Gastroesophageal sphincter (tissue), 4 donors: ENCODE measurements at regions not wholly inside any gene's neighbourhood (a gene's known extent, or its start where the extent isn't known, plus 50 kb on each side); places are given as distances from the start of the nearest gene placed in this dataset.
"Not testable (repeated sequence)": the region's sequence is repeated elsewhere in the genome, so short reads cannot be mapped to it uniquely, and the experiment has no call there.

ENCODE experiments used
- ATAC-seq: fragments of 150-250 bp; one replicate; pipeline ENCODE4 v1.9.1; 2016; ENCODE audit warnings: mild to moderate bottlenecking, moderate library complexity
- H3K27ac ChIP-seq, 4 donors: fragments of 200-600 bp; sonication (generic) in 3 of 4; 1 replicate in 3 of 4; 2 replicates in 1 of 4; pipeline ENCODE4 v1.5.1; 2016 to 2019
- H3K27me3 ChIP-seq: fragments of 200-600 bp; sonication (generic); one replicate; pipeline ENCODE4 v1.5.1; 2019
- H3K36me3 ChIP-seq, 2 donors: fragments of 200-600 bp; sonication (generic); one replicate each; pipeline ENCODE4 v1.5.1; 2019; ENCODE audit warnings: control low read depth in 1 of 2
- H3K4me1 ChIP-seq, 3 donors: fragments of 200-600 bp; sonication (generic); 1 replicate in 2 of 3; 2 replicates in 1 of 3; pipeline ENCODE4 v1.5.1; 2016 to 2019; ENCODE audit warnings: control low read depth in 2 of 3
- H3K4me3 ChIP-seq, 2 donors: fragments of 200-600 bp; sonication (generic); one replicate each; pipeline ENCODE4 v1.5.1; 2019; ENCODE audit warnings: mild to moderate bottlenecking in 1 of 2, moderate library complexity in 1 of 2
- H3K9me3 ChIP-seq, 3 donors: fragments of 200-600 bp; sonication (generic); one replicate each; pipeline ENCODE4 v1.5.1; 2017 to 2019; ENCODE audit warnings: control low read depth in 2 of 3
- EP300 ChIP-seq: sonication (generic); formaldehyde crosslinking; IDR thresholded peaks from one replicate; pipeline ENCODE4 v1.6.1; 2017; ENCODE audit warnings: antibody characterized with exemption, mild to moderate bottlenecking
- POLR2A ChIP-seq, 2 donors: fragments of 450-650 bp; IDR thresholded peaks; one replicate each; pipeline ENCODE4 v1.6.1; 2017; ENCODE audit warnings: antibody characterized with exemption in 2 of 2, mild to moderate bottlenecking in 2 of 2, moderate library complexity in 1 of 2
- POLR2AphosphoS5 ChIP-seq: sonication (generic); formaldehyde crosslinking; IDR thresholded peaks from one replicate; pipeline ENCODE4 v1.6.1; 2017; ENCODE audit warnings: antibody characterized with exemption
- WGBS, 2 donors: methylation state at CpG; one replicate each; pipeline ENCODE4 v1.1.5; 2018; ENCODE audit warnings: low coverage in 1 of 2; 5-methylcytosine and 5-hydroxymethylcytosine counted together
- TF ChIP-seq, protein P1 (sequence below), 4 experiments: fragments of 200-600 bp in 2 of 4; fragments of 450-650 bp in 2 of 4; sonication (generic) in 1 of 4; IDR thresholded peaks; one replicate each; pipeline ENCODE4 v1.5.1; 2017 to 2019; ENCODE audit warnings: antibody characterized with exemption in 4 of 4, mild to moderate bottlenecking in 2 of 4, moderate library complexity in 2 of 4

DNA sequence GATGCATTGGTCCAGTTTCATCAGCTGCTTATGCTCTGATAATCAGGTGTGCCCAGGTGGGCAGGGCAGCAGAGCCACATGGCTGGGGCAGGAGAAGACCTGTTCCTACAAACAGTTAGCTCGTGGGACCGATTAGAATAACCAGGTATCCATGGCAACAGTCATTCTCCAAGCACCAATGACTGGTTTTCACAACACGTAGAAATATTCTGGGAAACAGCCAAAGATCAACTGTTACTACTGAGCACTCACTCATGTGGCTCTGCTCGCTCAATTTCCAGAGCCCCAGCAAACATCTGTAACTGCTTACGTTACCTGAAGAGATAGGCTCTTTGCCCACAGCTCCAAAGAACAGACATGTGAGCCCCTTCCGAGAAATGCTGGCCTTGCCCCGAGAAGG lies 302.0 kb downstream of the AGTPBP1 start:
- 55 to 80% methylated on average over 5 to 6 of the region's 7 CpGs for WGBS, 2 donors
- ATAC-seq: no peak
- Histone ChIP-seq H3K4me3 (no peak overlapping the region), H3K27me3 (no peaks in the 10 kb centered on the region), H3K27ac (no peak overlapping the region), H3K9me3 (peaks cover 0 to 14% (median 0%) of the 10 kb centered on the region in 3 donors), H3K4me1 (no peaks in the 10 kb centered on the region), H3K36me3 (no peaks in the 10 kb centered on the region)
- no peak for TF ChIP-seq POLR2A (IDR thresholded peaks at IDR 0.05)
- TF ChIP-seq EP300: no peak
- TF ChIP-seq, protein P1, sequence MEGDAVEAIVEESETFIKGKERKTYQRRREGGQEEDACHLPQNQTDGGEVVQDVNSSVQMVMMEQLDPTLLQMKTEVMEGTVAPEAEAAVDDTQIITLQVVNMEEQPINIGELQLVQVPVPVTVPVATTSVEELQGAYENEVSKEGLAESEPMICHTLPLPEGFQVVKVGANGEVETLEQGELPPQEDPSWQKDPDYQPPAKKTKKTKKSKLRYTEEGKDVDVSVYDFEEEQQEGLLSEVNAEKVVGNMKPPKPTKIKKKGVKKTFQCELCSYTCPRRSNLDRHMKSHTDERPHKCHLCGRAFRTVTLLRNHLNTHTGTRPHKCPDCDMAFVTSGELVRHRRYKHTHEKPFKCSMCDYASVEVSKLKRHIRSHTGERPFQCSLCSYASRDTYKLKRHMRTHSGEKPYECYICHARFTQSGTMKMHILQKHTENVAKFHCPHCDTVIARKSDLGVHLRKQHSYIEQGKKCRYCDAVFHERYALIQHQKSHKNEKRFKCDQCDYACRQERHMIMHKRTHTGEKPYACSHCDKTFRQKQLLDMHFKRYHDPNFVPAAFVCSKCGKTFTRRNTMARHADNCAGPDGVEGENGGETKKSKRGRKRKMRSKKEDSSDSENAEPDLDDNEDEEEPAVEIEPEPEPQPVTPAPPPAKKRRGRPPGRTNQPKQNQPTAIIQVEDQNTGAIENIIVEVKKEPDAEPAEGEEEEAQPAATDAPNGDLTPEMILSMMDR (IDR thresholded peaks at IDR 0.05): no peak
- TF ChIP-seq POLR2AphosphoS5: no peak

DNA sequence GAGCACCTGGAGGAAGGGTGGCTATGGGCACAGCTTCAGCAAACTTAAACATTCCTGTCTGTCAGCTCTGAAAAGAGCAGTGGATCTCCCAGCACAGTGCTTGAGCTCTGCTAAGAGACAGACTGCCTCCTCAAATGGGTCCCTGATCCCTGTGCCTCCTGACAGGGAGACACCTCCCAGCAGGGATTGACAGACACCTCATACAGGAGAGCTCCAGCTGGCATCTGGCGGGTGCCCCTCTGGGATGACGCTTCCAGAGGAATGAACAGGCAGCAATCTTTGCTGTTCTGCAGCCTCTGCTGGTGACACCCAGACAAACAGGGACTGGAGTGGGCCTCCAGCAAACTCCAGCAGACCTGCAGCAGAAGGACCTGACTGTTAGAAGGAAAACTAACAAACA lies 307.8 kb downstream of the AGTPBP1 start:
- peaks cover 0 to 14% (median 0%) of the 10 kb centered on the region in 3 donors for H3K9me3 ChIP-seq
- not testable (repeated sequence) for H3K27me3 ChIP-seq, H3K27ac ChIP-seq, H3K36me3 ChIP-seq, ATAC-seq, H3K4me1 ChIP-seq, H3K4me3 ChIP-seq
- whole genome bisulfite sequencing, 2 donors: no CpG with 5 or more reads among the region's 2 CpGs

- ATAC-seq, H3K4me1 ChIP-seq, H3K36me3 ChIP-seq, H3K4me3 ChIP-seq, H3K27ac ChIP-seq: not testable (repeated sequence)
- WGBS, 2 donors: 100% methylated on average over 1 of the region's 3 CpGs; no CpG with 5 or more reads in 1 of the 2 donors
- Histone ChIP-seq H3K9me3 (peaks cover 0 to 14% (median 0%) of the 10 kb centered on the region in 3 donors), H3K27me3 (peaks cover 12% of the 10 kb centered on the region)
These were observed 308.2 kb downstream of the AGTPBP1 start for GRCh38 chr9:85433551-85433950.

DNA sequence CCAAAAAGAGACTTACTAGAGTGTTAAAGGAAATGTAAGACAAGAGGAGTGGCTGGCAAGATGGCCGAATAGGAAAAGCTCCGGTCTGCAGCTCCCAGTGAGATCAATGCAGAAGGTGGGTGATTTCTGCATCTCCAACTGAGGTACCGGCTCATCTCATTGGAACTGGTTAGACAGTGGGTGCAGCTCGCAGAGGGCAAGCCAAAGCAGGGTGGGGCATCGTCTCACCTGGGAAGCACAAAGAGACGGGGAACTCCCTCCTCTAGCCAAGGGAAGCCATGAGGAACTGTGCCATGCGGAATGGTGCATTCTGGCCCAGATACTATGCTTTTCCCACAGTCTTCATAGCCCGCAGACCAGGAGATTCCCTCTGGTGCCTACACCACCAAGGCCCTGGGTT lies 308.7 kb downstream of the AGTPBP1 start:
- 83% methylated on average over 1 of the region's 8 CpGs; no CpG with 5 or more reads in 1 of the 2 donors for WGBS, 2 donors
- Histone ChIP-seq H3K27me3 (peaks cover 15% of the 10 kb centered on the region), H3K36me3 (no peaks in the 10 kb centered on the region), H3K9me3 (peaks cover 0 to 10% (median 0%) of the 10 kb centered on the region in 3 donors), H3K4me3 (no peak overlapping the region), H3K4me1 (no peaks in the 10 kb centered on the region), H3K27ac (no peak overlapping the region)
- ATAC-seq: no peak
- TF ChIP-seq POLR2A (IDR thresholded peaks at IDR 0.05): no peak
- TF ChIP-seq EP300: no peak
- TF ChIP-seq, protein P1 (IDR thresholded peaks at IDR 0.05): no peak
- no peak for TF ChIP-seq POLR2AphosphoS5

- no peak overlapping the region for H3K4me3 ChIP-seq
- TF ChIP-seq POLR2AphosphoS5: no peak
- no peak for TF ChIP-seq EP300
- TF ChIP-seq, protein P1 (IDR thresholded peaks at IDR 0.05): no peak
- TF ChIP-seq POLR2A (IDR thresholded peaks at IDR 0.05): no peak
- no peaks in the 10 kb centered on the region for H3K36me3 ChIP-seq
- H3K9me3 ChIP-seq: peaks cover 0 to 6% (median 0%) of the 10 kb centered on the region in 3 donors
- no peak for ATAC-seq
- 50 to 70% methylated on average over 1 to 2 of the region's 3 CpGs for WGBS, 2 donors
- no peak overlapping the region for H3K27ac ChIP-seq
- no peaks in the 10 kb centered on the region for H3K4me1 ChIP-seq
- H3K27me3 ChIP-seq: peaks cover 15% of the 10 kb centered on the region
These were observed 309.2 kb downstream of the AGTPBP1 start for GRCh38 chr9:85432599-85432998.

DNA sequence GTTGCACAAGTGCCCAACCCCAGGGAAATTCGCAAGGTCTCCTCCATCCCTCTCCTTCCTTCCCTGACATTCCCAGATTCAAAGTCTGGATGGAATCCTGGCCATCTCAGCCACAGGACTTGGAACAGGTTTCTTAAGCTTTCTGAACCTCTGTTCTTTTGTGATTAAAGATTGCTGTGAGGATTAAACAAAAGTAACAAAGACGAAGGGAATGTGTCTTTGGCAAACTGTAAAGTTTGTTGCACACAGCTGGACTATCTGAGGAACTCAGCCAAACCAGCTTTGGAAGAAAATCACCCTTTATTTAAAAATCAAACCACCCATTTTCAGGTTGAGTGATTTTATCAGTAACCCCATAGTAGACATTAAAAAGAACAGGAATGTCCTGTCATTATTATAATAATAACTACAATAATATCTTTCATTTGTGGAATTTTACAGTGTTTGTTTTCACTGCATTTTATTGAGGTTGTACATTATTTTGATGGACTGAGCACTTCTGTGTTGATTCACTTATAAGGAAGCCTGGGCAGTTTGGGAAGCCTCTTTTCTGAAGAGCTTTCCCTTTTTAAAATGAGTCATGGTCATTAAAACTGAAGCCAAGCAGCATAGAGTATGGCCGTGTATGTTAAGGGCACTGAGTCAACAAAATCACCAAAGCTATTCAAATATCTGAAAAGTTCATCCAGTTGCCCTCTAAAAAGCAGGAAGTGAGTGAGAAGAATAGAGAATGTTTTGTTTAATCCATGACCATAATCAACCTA lies 310.2 kb downstream of the AGTPBP1 start:
- TF ChIP-seq, protein P1 (IDR thresholded peaks at IDR 0.05): no peak
- no peak for TF ChIP-seq POLR2A (IDR thresholded peaks at IDR 0.05)
- no peak for TF ChIP-seq EP300
- TF ChIP-seq POLR2AphosphoS5: no peak
- peaks cover 20% of the 10 kb centered on the region for H3K27me3 ChIP-seq
- no peaks in the 10 kb centered on the region for H3K4me1 ChIP-seq
- ATAC-seq: no peak
- H3K9me3 ChIP-seq: no peaks in the 10 kb centered on the region
- H3K27ac ChIP-seq: no peak overlapping the region
- H3K4me3 ChIP-seq: no peak overlapping the region
- no peaks in the 10 kb centered on the region for H3K36me3 ChIP-seq
- WGBS, 2 donors: 10 to 12% methylated on average over 2 of the region's 3 CpGs
